ENCODE measurements at regions not wholly inside any gene's neighbourhood (a gene's known extent, or its start where the extent isn't known, plus 50 kb on each side); places are given as distances from the start of the nearest gene placed in this dataset.

GRCh38 chr6:92934625-92935024, 484.7 kb downstream of the EPHA7 start:
- no peak for DNase-seq

GRCh38 chr6:92930171-92930570, 489.2 kb downstream of the EPHA7 start:
- DNase-seq, result no peak

- DNase-seq, result no peak
Observed at GRCh38 chr6:92922216-92922806, 497.0 kb downstream of the EPHA7 start.

GRCh38 chr6:92915466-92915865, 503.9 kb downstream of the EPHA7 start:
- no peak for DNase-seq

GRCh38 chr6:92911301-92911700, 508.1 kb downstream of the EPHA7 start:
- DNase-seq, result no peak

GRCh38 chr6:92910646-92911045, 508.7 kb downstream of the EPHA7 start:
- no peak for DNase-seq

- DNase-seq, result no peak
Observed at GRCh38 chr6:92906385-92906784, 513.0 kb downstream of the EPHA7 start.

- DNase-seq, result no peak
Observed at GRCh38 chr6:92893741-92894140, 525.6 kb downstream of the EPHA7 start.

- DNase-seq, result no peak
Observed at GRCh38 chr6:92892626-92893170, 526.7 kb downstream of the EPHA7 start.

GRCh38 chr6:92888316-92888715, 531.0 kb downstream of the EPHA7 start:
- DNase-seq, result no peak

- no peak for DNase-seq
Observed at GRCh38 chr6:92887871-92888270, 531.5 kb downstream of the EPHA7 start.

GRCh38 chr6:92879526-92879925, 539.8 kb downstream of the EPHA7 start:
- no peak for DNase-seq

GRCh38 chr6:92864966-92865555, 554.3 kb downstream of the EPHA7 start:
- DNase-seq, result no peak

GRCh38 chr6:92849636-92850035, 569.7 kb downstream of the EPHA7 start:
- DNase-seq, result no peak

- no peak for DNase-seq
Observed at GRCh38 chr6:92848901-92849300, 570.5 kb downstream of the EPHA7 start.

- DNase-seq, result no peak
Observed at GRCh38 chr6:92848459-92848858, 570.9 kb downstream of the EPHA7 start.

GRCh38 chr6:92847988-92848387, 571.4 kb downstream of the EPHA7 start:
- no peak for DNase-seq

- no peak for DNase-seq
Observed at GRCh38 chr6:92840246-92840930, 579.0 kb downstream of the EPHA7 start.

GRCh38 chr6:92828788-92829187, 590.6 kb downstream of the EPHA7 start:
- DNase-seq, result no peak

- DNase-seq, result no peak
Observed at GRCh38 chr6:92827104-92827503, 592.3 kb downstream of the EPHA7 start.

- DNase-seq, result no peak
Observed at GRCh38 chr6:92826633-92827032, 592.7 kb downstream of the EPHA7 start.

GRCh38 chr6:92822222-92822621, 597.1 kb downstream of the EPHA7 start:
- DNase-seq, result no peak

- DNase-seq, result no peak
Observed at GRCh38 chr6:92820601-92821000, 598.8 kb downstream of the EPHA7 start.

GRCh38 chr6:92810913-92811312, 608.4 kb downstream of the EPHA7 start:
- DNase-seq, result no peak

All from GDM1 (cell line).